GM18511 (cell line): ENCODE measurements at regions not wholly inside any gene's neighbourhood (a gene's known extent, or its start where the extent isn't known, plus 50 kb on each side); places are given as distances from the start of the nearest gene placed in this dataset.

Source experiments
- ATAC-seq: cut with Tn5 transposase; IDR thresholded peaks from one replicate; pipeline ENCODE4 v1.9.1; 2021; ENCODE audit warnings: mild to moderate bottlenecking, moderate library complexity; ENCODE audit not compliant: unreplicated experiment

GRCh38 chr16:74100395-74101326 lies 196.0 kb upstream of the PSMD7 start:
- no peak for ATAC-seq

- no peak for ATAC-seq
Measured at GRCh38 chr16:74099530-74099929, 197.1 kb upstream of the PSMD7 start.

- ATAC-seq = peak; percentile 46
Measured at GRCh38 chr16:74094962-74095361, 201.7 kb upstream of the PSMD7 start.

- peak; percentile 94 for ATAC-seq
Measured at GRCh38 chr16:74094514-74094913, 202.1 kb upstream of the PSMD7 start.

GRCh38 chr16:74092336-74092735 lies 204.3 kb upstream of the PSMD7 start:
- ATAC-seq = no peak

- no peak for ATAC-seq
Measured at GRCh38 chr16:74090871-74091270, 205.7 kb upstream of the PSMD7 start.

- ATAC-seq = no peak
Measured at GRCh38 chr16:74083541-74083940, 213.1 kb upstream of the PSMD7 start.

GRCh38 chr16:74080311-74080710 lies 216.3 kb upstream of the PSMD7 start:
- no peak for ATAC-seq

GRCh38 chr16:74079232-74079586 lies 217.4 kb upstream of the PSMD7 start:
- ATAC-seq = peak; percentile 77

- peak; percentile 67 for ATAC-seq
Measured at GRCh38 chr16:74078511-74079231, 217.9 kb upstream of the PSMD7 start.

GRCh38 chr16:74076568-74076967 lies 220.0 kb upstream of the PSMD7 start:
- no peak for ATAC-seq

- no peak for ATAC-seq
Measured at GRCh38 chr16:74075393-74075792, 221.2 kb upstream of the PSMD7 start.

GRCh38 chr16:74073456-74073855 lies 223.2 kb upstream of the PSMD7 start:
- ATAC-seq = no peak

- no peak for ATAC-seq
Measured at GRCh38 chr16:74071996-74072535, 224.5 kb upstream of the PSMD7 start.

GRCh38 chr16:74070237-74070636 lies 226.4 kb upstream of the PSMD7 start:
- no peak for ATAC-seq

GRCh38 chr16:74064120-74064735 lies 232.4 kb upstream of the PSMD7 start:
- ATAC-seq = no peak

- ATAC-seq = no peak
Measured at GRCh38 chr16:74053826-74054225, 242.8 kb upstream of the PSMD7 start.

GRCh38 chr16:74053312-74053711 lies 243.3 kb upstream of the PSMD7 start:
- ATAC-seq = no peak

- ATAC-seq = no peak
Measured at GRCh38 chr16:74052016-74052415, 244.6 kb upstream of the PSMD7 start.

GRCh38 chr16:74049027-74049426 lies 247.6 kb upstream of the PSMD7 start:
- no peak for ATAC-seq

- no peak for ATAC-seq
Measured at GRCh38 chr16:74046524-74046923, 250.1 kb upstream of the PSMD7 start.
